WTC11 (cell line): ENCODE measurements at regions not wholly inside any gene's neighbourhood (a gene's known extent, or its start where the extent isn't known, plus 50 kb on each side); places are given as distances from the start of the nearest gene placed in this dataset.

Source experiments
- ATAC-seq: fragments of 200-7000 bp; cut with Tn5 transposase; 2 replicates; pipeline ENCODE4 v1.10.0; 2021; ENCODE audit warnings: mild to moderate bottlenecking, moderate library complexity
- CTCF ChIA-PET: fragments of 300-600 bp; sonication (Branson Sonifier 250); formaldehyde crosslinking; loops from one replicate; lab custom pipeline; 2021; ENCODE audit warnings: antibody characterized with exemption; lab: Charles Lee
- POLR2A ChIA-PET: fragments of 350-600 bp; sonication (Branson Sonifier 250); formaldehyde crosslinking; loops from one replicate; lab custom pipeline; 2021; ENCODE audit warnings: antibody characterized with exemption; lab: Charles Lee
- DNase-seq: peaks from one replicate; pipeline ENCODE4 v3.0.0; 2021; ENCODE audit warnings: low spot score
- H3K27ac Mint-ChIP-seq: 2 replicates; pipeline ENCODE4 v1.8.0; 2021; ENCODE audit warnings: mixed read lengths
- H3K27me3 Mint-ChIP-seq: 2 replicates; pipeline ENCODE4 v1.8.0; 2021; ENCODE audit warnings: low read depth, mild to moderate bottlenecking, moderate library complexity, mixed read lengths
- H3K36me3 Mint-ChIP-seq: 2 replicates; pipeline ENCODE4 v1.8.0; 2021; ENCODE audit warnings: mixed read lengths
- H3K4me1 Mint-ChIP-seq: 2 replicates; pipeline ENCODE4 v1.8.0; 2022; ENCODE audit warnings: mixed read lengths
- H3K4me3 Mint-ChIP-seq: 2 replicates; pipeline ENCODE4 v1.8.0; 2021; ENCODE audit warnings: mild to moderate bottlenecking, moderate library complexity, mixed read lengths
- H3K9me3 Mint-ChIP-seq: 2 replicates; pipeline ENCODE4 v1.8.0; 2021; ENCODE audit warnings: mixed read lengths
- EMX1 ChIP-seq: fragments of 250-450 bp; sonication (Bioruptor Pico); IDR thresholded peaks from 2 replicates; pipeline ENCODE4 v1.8.0; 2021; ENCODE audit warnings: mild to moderate bottlenecking
- ETV6 ChIP-seq: sonication (generic); formaldehyde crosslinking; IDR thresholded peaks from 2 replicates; pipeline ENCODE4 v1.8.1; 2022; ENCODE audit warnings: mild to moderate bottlenecking, missing genetic modification reagents
- FOXJ3 ChIP-seq: sonication (generic); formaldehyde crosslinking; IDR thresholded peaks from 2 replicates; pipeline ENCODE4 v1.9.0; 2021; ENCODE audit warnings: missing genetic modification reagents, mild to moderate bottlenecking, borderline replicate concordance
- GABPB1 ChIP-seq: sonication (generic); formaldehyde crosslinking; IDR thresholded peaks from 2 replicates; pipeline ENCODE4 v1.8.1; 2023; ENCODE audit warnings: mild to moderate bottlenecking, missing genetic modification reagents
- HMGA2 ChIP-seq: fragments of 250-450 bp; sonication (Bioruptor Pico); IDR thresholded peaks from 2 replicates; pipeline ENCODE4 v1.4.0; 2021; ENCODE audit warnings: mild to moderate bottlenecking, moderate library complexity
- IRF2 ChIP-seq: sonication (generic); formaldehyde crosslinking; IDR thresholded peaks from 2 replicates; pipeline ENCODE4 v1.8.0; 2022; ENCODE audit warnings: low read depth, missing genetic modification reagents, borderline replicate concordance
- JAZF1 ChIP-seq: fragments of 250-450 bp; sonication (Bioruptor Pico); IDR thresholded peaks from 2 replicates; pipeline ENCODE4 v1.9.0; 2021; ENCODE audit warnings: moderate library complexity, mild to moderate bottlenecking, inconsistent platforms
- JUN ChIP-seq: sonication (generic); formaldehyde crosslinking; IDR thresholded peaks from 2 replicates; pipeline ENCODE4 v1.8.0; 2023; ENCODE audit warnings: mild to moderate bottlenecking, missing genetic modification reagents
- NFATC4 ChIP-seq: fragments of 250-450 bp; sonication (Bioruptor Pico); IDR thresholded peaks from 2 replicates; pipeline ENCODE4 v1.9.0; 2021; ENCODE audit warnings: mild to moderate bottlenecking
- NFE2L1 ChIP-seq: sonication (generic); formaldehyde crosslinking; IDR thresholded peaks from 2 replicates; pipeline ENCODE4 v1.8.1; 2023; ENCODE audit warnings: missing genetic modification reagents
- NR1H2 ChIP-seq: sonication (generic); formaldehyde crosslinking; IDR thresholded peaks from 2 replicates; pipeline ENCODE4 v1.9.0; 2021; ENCODE audit warnings: mild to moderate bottlenecking, moderate library complexity, missing genetic modification reagents
- OVOL2 ChIP-seq: fragments of 250-450 bp; sonication (Bioruptor Pico); IDR thresholded peaks from 2 replicates; pipeline ENCODE4 v1.9.0; 2021; ENCODE audit warnings: mild to moderate bottlenecking, borderline replicate concordance
- PRRX2 ChIP-seq: fragments of 250-450 bp; sonication (Bioruptor Pico); IDR thresholded peaks from 2 replicates; pipeline ENCODE4 v1.8.0; 2021; ENCODE audit warnings: mild to moderate bottlenecking
- SMAD3 ChIP-seq: sonication (generic); formaldehyde crosslinking; IDR thresholded peaks from 2 replicates; pipeline ENCODE4 v1.8.0; 2022; ENCODE audit warnings: missing genetic modification reagents, mild to moderate bottlenecking, borderline replicate concordance
- TCF7 ChIP-seq: sonication (generic); formaldehyde crosslinking; IDR thresholded peaks from 2 replicates; pipeline ENCODE4 v1.8.0; 2022; ENCODE audit warnings: mild to moderate bottlenecking, low read depth, missing genetic modification reagents, moderate library complexity
- ZNF219 ChIP-seq: sonication (generic); formaldehyde crosslinking; IDR thresholded peaks from 2 replicates; pipeline ENCODE4 v1.8.0; 2023; ENCODE audit warnings: missing genetic modification reagents, mild to moderate bottlenecking, borderline replicate concordance
- ZNF232 ChIP-seq: sonication (generic); formaldehyde crosslinking; IDR thresholded peaks from 2 replicates; pipeline ENCODE4 v1.8.0; 2022; ENCODE audit warnings: mild to moderate bottlenecking, missing genetic modification reagents
- ZNF396 ChIP-seq: fragments of 250-450 bp; sonication (Bioruptor Pico); IDR thresholded peaks from 2 replicates; pipeline ENCODE4 v1.8.0; 2021; ENCODE audit warnings: mild to moderate bottlenecking, moderate library complexity, borderline replicate concordance
- ZNF671 ChIP-seq: fragments of 250-450 bp; sonication (Bioruptor Pico); IDR thresholded peaks from 2 replicates; pipeline ENCODE4 v1.8.0; 2021; ENCODE audit warnings: mild to moderate bottlenecking
- TF ChIP-seq, protein P1 (sequence below): sonication (generic); formaldehyde crosslinking; IDR thresholded peaks from 2 replicates; pipeline ENCODE4 v1.8.0; 2023; ENCODE audit warnings: missing genetic modification reagents, mild to moderate bottlenecking, borderline replicate concordance
- TF ChIP-seq, protein P2 (sequence below): sonication (generic); formaldehyde crosslinking; conservative IDR thresholded peaks from 2 replicates; pipeline ENCODE4 v1.8.1; 2022; ENCODE audit warnings: mild to moderate bottlenecking, missing genetic modification reagents
- TF ChIP-seq, protein P3 (sequence below): sonication (generic); formaldehyde crosslinking; IDR thresholded peaks from 2 replicates; pipeline ENCODE4 v1.8.1; 2023; ENCODE audit warnings: mild to moderate bottlenecking, missing genetic modification reagents
- TF ChIP-seq, protein P4 (sequence below): sonication (generic); formaldehyde crosslinking; IDR thresholded peaks from 2 replicates; pipeline ENCODE4 v1.8.1; 2023; ENCODE audit warnings: mild to moderate bottlenecking, missing genetic modification reagents, moderate library complexity
- TF ChIP-seq, protein P5 (sequence below): sonication (generic); formaldehyde crosslinking; IDR thresholded peaks from 2 replicates; pipeline ENCODE4 v1.8.1; 2022; ENCODE audit warnings: mild to moderate bottlenecking, missing genetic modification reagents, moderate library complexity, borderline replicate concordance
- TF ChIP-seq, protein P6 (sequence below): fragments of 200-600 bp; IDR thresholded peaks from 2 replicates; pipeline ENCODE4 v1.8.0; 2022; ENCODE audit warnings: antibody characterized with exemption
- TF ChIP-seq, protein P7 (sequence below): fragments of 250-450 bp; sonication (Bioruptor Pico); IDR thresholded peaks from 2 replicates; pipeline ENCODE4 v1.9.0; 2021; ENCODE audit warnings: mild to moderate bottlenecking, borderline replicate concordance

DNA sequence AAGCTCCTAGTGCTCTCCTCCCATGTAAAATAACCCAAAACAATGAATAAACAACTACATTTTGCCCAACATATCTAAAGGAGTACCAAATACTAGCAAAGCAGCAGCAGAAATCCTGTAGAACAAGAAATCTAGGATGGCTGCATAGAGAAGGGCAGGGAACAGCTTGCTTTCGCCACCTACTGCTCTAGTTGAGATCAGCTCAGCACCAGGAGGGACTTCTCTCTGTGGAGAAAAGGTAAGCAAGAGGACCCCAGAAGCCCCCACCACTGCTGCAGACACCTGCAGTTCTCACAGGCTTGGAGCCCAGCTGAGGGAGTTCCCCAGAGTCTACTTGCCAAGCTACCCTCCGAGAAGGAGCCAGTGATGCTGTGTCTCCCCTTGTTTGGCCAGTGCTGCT is 243.0 kb upstream of the CHST9 start (continued):
- TF ChIP-seq, protein P1, sequence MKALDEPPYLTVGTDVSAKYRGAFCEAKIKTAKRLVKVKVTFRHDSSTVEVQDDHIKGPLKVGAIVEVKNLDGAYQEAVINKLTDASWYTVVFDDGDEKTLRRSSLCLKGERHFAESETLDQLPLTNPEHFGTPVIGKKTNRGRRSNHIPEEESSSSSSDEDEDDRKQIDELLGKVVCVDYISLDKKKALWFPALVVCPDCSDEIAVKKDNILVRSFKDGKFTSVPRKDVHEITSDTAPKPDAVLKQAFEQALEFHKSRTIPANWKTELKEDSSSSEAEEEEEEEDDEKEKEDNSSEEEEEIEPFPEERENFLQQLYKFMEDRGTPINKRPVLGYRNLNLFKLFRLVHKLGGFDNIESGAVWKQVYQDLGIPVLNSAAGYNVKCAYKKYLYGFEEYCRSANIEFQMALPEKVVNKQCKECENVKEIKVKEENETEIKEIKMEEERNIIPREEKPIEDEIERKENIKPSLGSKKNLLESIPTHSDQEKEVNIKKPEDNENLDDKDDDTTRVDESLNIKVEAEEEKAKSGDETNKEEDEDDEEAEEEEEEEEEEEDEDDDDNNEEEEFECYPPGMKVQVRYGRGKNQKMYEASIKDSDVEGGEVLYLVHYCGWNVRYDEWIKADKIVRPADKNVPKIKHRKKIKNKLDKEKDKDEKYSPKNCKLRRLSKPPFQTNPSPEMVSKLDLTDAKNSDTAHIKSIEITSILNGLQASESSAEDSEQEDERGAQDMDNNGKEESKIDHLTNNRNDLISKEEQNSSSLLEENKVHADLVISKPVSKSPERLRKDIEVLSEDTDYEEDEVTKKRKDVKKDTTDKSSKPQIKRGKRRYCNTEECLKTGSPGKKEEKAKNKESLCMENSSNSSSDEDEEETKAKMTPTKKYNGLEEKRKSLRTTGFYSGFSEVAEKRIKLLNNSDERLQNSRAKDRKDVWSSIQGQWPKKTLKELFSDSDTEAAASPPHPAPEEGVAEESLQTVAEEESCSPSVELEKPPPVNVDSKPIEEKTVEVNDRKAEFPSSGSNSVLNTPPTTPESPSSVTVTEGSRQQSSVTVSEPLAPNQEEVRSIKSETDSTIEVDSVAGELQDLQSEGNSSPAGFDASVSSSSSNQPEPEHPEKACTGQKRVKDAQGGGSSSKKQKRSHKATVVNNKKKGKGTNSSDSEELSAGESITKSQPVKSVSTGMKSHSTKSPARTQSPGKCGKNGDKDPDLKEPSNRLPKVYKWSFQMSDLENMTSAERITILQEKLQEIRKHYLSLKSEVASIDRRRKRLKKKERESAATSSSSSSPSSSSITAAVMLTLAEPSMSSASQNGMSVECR: no peak
- no peak for TF ChIP-seq ZNF396 (CRISPR knock-in tag)
- no peak for TF ChIP-seq NR1H2
- no peak for TF ChIP-seq ZNF219
- TF ChIP-seq EMX1 (CRISPR knock-in tag): no peak
- TF ChIP-seq NFE2L1 (CRISPR knock-in tag): no peak
- no peak for TF ChIP-seq SMAD3 (CRISPR knock-in tag)
- TF ChIP-seq OVOL2 (CRISPR knock-in tag): no peak
- TF ChIP-seq, protein P2, sequence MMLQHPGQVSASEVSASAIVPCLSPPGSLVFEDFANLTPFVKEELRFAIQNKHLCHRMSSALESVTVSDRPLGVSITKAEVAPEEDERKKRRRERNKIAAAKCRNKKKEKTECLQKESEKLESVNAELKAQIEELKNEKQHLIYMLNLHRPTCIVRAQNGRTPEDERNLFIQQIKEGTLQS (CRISPR knock-in tag): no peak
- TF ChIP-seq JAZF1 (CRISPR knock-in tag): no peak
- TF ChIP-seq TCF7 (CRISPR knock-in tag): no peak

DNA sequence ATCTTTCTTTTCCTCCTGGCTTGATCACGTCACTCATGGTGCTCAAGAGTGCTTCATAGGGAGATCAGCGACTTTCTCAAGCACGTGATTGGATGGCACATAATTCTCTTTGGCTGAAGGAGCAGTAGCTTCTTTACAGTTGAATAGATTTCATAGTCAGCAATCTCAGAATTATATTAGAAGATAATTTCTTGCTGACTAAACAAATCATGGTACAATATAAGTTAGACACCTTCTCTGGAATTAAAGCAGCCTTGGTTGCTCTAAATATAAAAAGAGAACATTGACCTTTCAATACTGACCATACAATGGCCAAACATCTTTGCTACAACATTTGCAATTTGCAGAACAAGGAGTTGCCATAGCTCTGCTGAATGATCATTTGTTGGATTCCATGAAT is 238.5 kb upstream of the CHST9 start:
- Mint-ChIP-seq H3K27ac (no peak overlapping the region), H3K36me3 (no peaks in the 10 kb centered on the region), H3K27me3 (no peaks in the 10 kb centered on the region), H3K4me3 (no peak overlapping the region), H3K9me3 (no peaks in the 10 kb centered on the region), H3K4me1 (peaks cover 3% of the 10 kb centered on the region; the same call in 1 of the 2 replicates)
- DNase-seq: no peak
- CTCF ChIA-PET: no interaction called here
- no peak for ATAC-seq
- POLR2A ChIA-PET: no interaction called here
- TF ChIP-seq, protein P3, sequence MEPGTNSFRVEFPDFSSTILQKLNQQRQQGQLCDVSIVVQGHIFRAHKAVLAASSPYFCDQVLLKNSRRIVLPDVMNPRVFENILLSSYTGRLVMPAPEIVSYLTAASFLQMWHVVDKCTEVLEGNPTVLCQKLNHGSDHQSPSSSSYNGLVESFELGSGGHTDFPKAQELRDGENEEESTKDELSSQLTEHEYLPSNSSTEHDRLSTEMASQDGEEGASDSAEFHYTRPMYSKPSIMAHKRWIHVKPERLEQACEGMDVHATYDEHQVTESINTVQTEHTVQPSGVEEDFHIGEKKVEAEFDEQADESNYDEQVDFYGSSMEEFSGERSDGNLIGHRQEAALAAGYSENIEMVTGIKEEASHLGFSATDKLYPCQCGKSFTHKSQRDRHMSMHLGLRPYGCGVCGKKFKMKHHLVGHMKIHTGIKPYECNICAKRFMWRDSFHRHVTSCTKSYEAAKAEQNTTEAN (CRISPR knock-in tag): no peak
- TF ChIP-seq FOXJ3 (CRISPR knock-in tag) (no peak), NFE2L1 (CRISPR knock-in tag) (no peak), SMAD3 (CRISPR knock-in tag) (no peak), ETV6 (no peak), PRRX2 (no peak), HMGA2 (no peak), JUN (CRISPR knock-in tag) (no peak), GABPB1 (CRISPR knock-in tag) (no peak), ZNF232 (CRISPR knock-in tag) (no peak), IRF2 (CRISPR knock-in tag) (no peak), NFATC4 (CRISPR knock-in tag) (no peak), ZNF671 (CRISPR knock-in tag) (no peak)
- TF ChIP-seq, protein P4, sequence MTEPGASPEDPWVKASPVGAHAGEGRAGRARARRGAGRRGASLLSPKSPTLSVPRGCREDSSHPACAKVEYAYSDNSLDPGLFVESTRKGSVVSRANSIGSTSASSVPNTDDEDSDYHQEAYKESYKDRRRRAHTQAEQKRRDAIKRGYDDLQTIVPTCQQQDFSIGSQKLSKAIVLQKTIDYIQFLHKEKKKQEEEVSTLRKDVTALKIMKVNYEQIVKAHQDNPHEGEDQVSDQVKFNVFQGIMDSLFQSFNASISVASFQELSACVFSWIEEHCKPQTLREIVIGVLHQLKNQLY: no peak
- TF ChIP-seq, protein P5, sequence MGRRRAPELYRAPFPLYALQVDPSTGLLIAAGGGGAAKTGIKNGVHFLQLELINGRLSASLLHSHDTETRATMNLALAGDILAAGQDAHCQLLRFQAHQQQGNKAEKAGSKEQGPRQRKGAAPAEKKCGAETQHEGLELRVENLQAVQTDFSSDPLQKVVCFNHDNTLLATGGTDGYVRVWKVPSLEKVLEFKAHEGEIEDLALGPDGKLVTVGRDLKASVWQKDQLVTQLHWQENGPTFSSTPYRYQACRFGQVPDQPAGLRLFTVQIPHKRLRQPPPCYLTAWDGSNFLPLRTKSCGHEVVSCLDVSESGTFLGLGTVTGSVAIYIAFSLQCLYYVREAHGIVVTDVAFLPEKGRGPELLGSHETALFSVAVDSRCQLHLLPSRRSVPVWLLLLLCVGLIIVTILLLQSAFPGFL (CRISPR knock-in tag): no peak
- TF ChIP-seq, protein P6, sequence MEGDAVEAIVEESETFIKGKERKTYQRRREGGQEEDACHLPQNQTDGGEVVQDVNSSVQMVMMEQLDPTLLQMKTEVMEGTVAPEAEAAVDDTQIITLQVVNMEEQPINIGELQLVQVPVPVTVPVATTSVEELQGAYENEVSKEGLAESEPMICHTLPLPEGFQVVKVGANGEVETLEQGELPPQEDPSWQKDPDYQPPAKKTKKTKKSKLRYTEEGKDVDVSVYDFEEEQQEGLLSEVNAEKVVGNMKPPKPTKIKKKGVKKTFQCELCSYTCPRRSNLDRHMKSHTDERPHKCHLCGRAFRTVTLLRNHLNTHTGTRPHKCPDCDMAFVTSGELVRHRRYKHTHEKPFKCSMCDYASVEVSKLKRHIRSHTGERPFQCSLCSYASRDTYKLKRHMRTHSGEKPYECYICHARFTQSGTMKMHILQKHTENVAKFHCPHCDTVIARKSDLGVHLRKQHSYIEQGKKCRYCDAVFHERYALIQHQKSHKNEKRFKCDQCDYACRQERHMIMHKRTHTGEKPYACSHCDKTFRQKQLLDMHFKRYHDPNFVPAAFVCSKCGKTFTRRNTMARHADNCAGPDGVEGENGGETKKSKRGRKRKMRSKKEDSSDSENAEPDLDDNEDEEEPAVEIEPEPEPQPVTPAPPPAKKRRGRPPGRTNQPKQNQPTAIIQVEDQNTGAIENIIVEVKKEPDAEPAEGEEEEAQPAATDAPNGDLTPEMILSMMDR: no peak
- TF ChIP-seq, protein P7, sequence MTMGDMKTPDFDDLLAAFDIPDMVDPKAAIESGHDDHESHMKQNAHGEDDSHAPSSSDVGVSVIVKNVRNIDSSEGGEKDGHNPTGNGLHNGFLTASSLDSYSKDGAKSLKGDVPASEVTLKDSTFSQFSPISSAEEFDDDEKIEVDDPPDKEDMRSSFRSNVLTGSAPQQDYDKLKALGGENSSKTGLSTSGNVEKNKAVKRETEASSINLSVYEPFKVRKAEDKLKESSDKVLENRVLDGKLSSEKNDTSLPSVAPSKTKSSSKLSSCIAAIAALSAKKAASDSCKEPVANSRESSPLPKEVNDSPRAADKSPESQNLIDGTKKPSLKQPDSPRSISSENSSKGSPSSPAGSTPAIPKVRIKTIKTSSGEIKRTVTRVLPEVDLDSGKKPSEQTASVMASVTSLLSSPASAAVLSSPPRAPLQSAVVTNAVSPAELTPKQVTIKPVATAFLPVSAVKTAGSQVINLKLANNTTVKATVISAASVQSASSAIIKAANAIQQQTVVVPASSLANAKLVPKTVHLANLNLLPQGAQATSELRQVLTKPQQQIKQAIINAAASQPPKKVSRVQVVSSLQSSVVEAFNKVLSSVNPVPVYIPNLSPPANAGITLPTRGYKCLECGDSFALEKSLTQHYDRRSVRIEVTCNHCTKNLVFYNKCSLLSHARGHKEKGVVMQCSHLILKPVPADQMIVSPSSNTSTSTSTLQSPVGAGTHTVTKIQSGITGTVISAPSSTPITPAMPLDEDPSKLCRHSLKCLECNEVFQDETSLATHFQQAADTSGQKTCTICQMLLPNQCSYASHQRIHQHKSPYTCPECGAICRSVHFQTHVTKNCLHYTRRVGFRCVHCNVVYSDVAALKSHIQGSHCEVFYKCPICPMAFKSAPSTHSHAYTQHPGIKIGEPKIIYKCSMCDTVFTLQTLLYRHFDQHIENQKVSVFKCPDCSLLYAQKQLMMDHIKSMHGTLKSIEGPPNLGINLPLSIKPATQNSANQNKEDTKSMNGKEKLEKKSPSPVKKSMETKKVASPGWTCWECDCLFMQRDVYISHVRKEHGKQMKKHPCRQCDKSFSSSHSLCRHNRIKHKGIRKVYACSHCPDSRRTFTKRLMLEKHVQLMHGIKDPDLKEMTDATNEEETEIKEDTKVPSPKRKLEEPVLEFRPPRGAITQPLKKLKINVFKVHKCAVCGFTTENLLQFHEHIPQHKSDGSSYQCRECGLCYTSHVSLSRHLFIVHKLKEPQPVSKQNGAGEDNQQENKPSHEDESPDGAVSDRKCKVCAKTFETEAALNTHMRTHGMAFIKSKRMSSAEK (CRISPR knock-in tag): no peak
